KMS-11 (cell line): ENCODE measurements at regions not wholly inside any gene's neighbourhood (a gene's known extent, or its start where the extent isn't known, plus 50 kb on each side); places are given as distances from the start of the nearest gene placed in this dataset.

Experiments used
- H2AFZ ChIP-seq: fragments of 200-600 bp; sonication (generic); 2 replicates; pipeline ENCODE4 v1.6.1; 2016; ENCODE audit warnings: antibody characterized with exemption, mixed run types, low read depth
- H3K27ac ChIP-seq: fragments of 200-600 bp; sonication (generic); 2 replicates; pipeline ENCODE4 v1.6.1; 2016; ENCODE audit warnings: mild to moderate bottlenecking, mixed run types
- H3K27me3 ChIP-seq: fragments of 200-600 bp; sonication (generic); 2 replicates; pipeline ENCODE4 v1.6.1; 2017; ENCODE audit warnings: mild to moderate bottlenecking, low read depth, mixed run types, moderate library complexity; ENCODE audit not compliant: insufficient read depth
- H3K36me3 ChIP-seq: fragments of 200-600 bp; sonication (generic); 2 replicates; pipeline ENCODE4 v1.6.1; 2017; ENCODE audit warnings: mild to moderate bottlenecking, mixed run types; ENCODE audit not compliant: insufficient read depth
- H3K4me1 ChIP-seq: fragments of 200-600 bp; sonication (generic); 2 replicates; pipeline ENCODE4 v1.6.1; 2016; ENCODE audit warnings: mild to moderate bottlenecking, low read depth, mixed run types; ENCODE audit not compliant: poor library complexity, severe bottlenecking
- H3K4me2 ChIP-seq: fragments of 200-600 bp; sonication (generic); 2 replicates; pipeline ENCODE4 v1.7.0; 2016; ENCODE audit warnings: mild to moderate bottlenecking, mixed run types
- H3K4me3 ChIP-seq: fragments of 200-600 bp; sonication (generic); IDR thresholded peaks from 2 replicates; pipeline ENCODE4 v1.6.1; 2017; ENCODE audit warnings: low read depth, low read length, mixed read lengths; ENCODE audit not compliant: insufficient read depth
- H3K79me2 ChIP-seq: fragments of 200-600 bp; sonication (generic); 2 replicates; pipeline ENCODE4 v1.6.1; 2016; ENCODE audit warnings: low read depth, mixed run types; ENCODE audit not compliant: insufficient read depth
- H3K9ac ChIP-seq: fragments of 200-600 bp; sonication (generic); 2 replicates; pipeline ENCODE4 v1.6.1; 2016; ENCODE audit warnings: mild to moderate bottlenecking, mixed run types
- H4K20me1 ChIP-seq: fragments of 200-600 bp; sonication (generic); 2 replicates; pipeline ENCODE4 v1.6.1; 2016; ENCODE audit warnings: mild to moderate bottlenecking, mixed run types; ENCODE audit not compliant: insufficient read depth
- TF ChIP-seq, protein P1 (sequence below): fragments of 200-600 bp; sonication (generic); conservative IDR thresholded peaks from 2 replicates; pipeline ENCODE4 v1.6.1; 2017; ENCODE audit warnings: low read depth, mild to moderate bottlenecking, antibody characterized with exemption, low read length, moderate library complexity, mixed read lengths

DNA sequence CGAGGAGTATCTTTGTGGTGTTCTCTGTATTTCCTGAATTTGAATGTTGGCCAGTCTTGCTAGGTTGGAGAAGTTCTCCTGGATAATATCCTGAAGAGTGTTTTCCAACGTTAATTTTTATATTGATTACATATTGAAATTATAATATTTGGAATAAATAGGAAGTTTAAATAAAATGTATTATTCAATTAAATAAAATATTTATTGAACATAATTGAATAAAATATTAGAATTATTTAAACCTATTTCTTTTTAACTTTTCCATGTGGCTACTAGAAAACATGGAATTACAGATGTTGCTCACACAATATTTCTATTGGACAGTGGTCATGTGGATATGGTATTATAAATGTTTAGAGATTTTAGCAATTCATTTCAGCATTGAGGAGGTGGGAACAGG, 170.8 kb upstream of the FST start:
- no peak overlapping the region for H3K4me3 ChIP-seq
- no peak overlapping the region for H3K4me2 ChIP-seq
- no peaks in the 10 kb centered on the region for H4K20me1 ChIP-seq
- no peak overlapping the region for H2AFZ ChIP-seq
- no peaks in the 10 kb centered on the region for H3K27me3 ChIP-seq
- no peaks in the 10 kb centered on the region for H3K79me2 ChIP-seq
- H3K36me3 ChIP-seq, result no peaks in the 10 kb centered on the region
- H3K27ac ChIP-seq, result no peak overlapping the region
- H3K4me1 ChIP-seq, result no peaks in the 10 kb centered on the region
- no peak overlapping the region for H3K9ac ChIP-seq
- TF ChIP-seq, protein P1, sequence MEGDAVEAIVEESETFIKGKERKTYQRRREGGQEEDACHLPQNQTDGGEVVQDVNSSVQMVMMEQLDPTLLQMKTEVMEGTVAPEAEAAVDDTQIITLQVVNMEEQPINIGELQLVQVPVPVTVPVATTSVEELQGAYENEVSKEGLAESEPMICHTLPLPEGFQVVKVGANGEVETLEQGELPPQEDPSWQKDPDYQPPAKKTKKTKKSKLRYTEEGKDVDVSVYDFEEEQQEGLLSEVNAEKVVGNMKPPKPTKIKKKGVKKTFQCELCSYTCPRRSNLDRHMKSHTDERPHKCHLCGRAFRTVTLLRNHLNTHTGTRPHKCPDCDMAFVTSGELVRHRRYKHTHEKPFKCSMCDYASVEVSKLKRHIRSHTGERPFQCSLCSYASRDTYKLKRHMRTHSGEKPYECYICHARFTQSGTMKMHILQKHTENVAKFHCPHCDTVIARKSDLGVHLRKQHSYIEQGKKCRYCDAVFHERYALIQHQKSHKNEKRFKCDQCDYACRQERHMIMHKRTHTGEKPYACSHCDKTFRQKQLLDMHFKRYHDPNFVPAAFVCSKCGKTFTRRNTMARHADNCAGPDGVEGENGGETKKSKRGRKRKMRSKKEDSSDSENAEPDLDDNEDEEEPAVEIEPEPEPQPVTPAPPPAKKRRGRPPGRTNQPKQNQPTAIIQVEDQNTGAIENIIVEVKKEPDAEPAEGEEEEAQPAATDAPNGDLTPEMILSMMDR, result no peak

DNA sequence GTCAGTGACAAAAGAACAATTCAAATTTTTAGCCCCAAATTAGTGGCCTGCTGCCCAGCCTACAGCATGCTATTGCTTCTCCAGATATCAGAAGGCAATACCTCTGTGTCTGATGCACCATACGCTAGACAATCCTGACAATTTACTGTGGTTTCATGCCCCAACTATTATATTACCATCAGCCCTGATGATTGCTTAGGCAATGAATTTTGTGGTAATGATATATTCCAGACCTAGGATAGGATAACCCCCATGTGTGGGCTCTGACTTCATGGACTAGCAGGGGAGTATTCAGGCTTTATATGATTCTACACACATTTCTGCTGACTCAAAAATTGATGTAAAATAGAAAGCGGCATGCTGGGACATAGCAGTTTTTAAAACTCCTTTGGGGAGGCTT, 168.7 kb upstream of the FST start:
- Histone ChIP-seq H4K20me1 (no peaks in the 10 kb centered on the region), H3K27ac (no peak overlapping the region), H2AFZ (no peak overlapping the region), H3K9ac (no peak overlapping the region), H3K79me2 (no peaks in the 10 kb centered on the region), H3K27me3 (no peaks in the 10 kb centered on the region), H3K4me3 (no peak overlapping the region), H3K4me2 (no peak overlapping the region), H3K4me1 (no peaks in the 10 kb centered on the region), H3K36me3 (no peaks in the 10 kb centered on the region)
- TF ChIP-seq, protein P1, result no peak

DNA sequence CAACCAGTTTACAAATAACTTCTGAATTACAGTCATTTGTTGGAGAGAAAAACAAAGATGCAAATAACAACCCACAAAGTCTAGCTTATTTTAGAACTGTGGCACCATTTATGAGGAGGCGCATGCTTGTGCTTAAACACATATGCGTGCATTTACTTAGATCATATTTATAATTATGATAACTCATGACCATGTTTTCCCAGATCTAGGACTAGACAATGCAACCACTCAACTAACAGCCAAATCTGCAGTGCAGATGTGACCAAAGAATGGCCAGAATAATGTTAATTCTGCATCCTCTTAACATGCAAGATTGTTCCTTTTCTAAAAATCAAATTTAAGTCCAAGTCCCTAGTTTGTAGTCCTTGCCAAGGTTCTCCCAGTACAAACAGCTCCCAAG, 167.3 kb upstream of the FST start:
- no peak overlapping the region for H2AFZ ChIP-seq
- H4K20me1 ChIP-seq, result no peaks in the 10 kb centered on the region
- no peak overlapping the region for H3K4me3 ChIP-seq
- H3K4me2 ChIP-seq, result no peak overlapping the region
- no peaks in the 10 kb centered on the region for H3K4me1 ChIP-seq
- H3K9ac ChIP-seq, result no peak overlapping the region
- no peak overlapping the region for H3K27ac ChIP-seq
- H3K79me2 ChIP-seq, result no peaks in the 10 kb centered on the region
- H3K36me3 ChIP-seq, result no peaks in the 10 kb centered on the region
- TF ChIP-seq, protein P1, result no peak
- no peaks in the 10 kb centered on the region for H3K27me3 ChIP-seq

DNA sequence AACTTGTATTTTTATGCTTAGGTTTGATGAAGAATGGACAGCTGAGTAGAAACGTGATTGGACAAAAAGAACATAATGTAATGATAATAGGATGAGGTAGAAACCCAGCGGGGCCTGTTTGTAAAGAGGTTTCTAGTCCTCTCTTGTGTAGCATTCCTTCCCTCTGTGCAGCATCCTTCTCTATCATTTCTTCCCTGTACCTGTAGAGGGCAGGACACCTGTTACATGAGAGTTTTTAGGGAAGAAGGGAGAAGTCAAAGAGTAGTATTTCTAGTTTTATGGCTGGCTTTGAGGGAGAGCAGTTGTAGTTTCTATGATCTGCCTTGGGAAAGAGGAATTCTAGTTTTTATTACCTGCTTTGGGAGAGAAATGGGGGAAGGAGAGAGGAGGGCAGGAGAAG, 162.1 kb upstream of the FST start:
- no peak overlapping the region for H3K27ac ChIP-seq
- no peaks in the 10 kb centered on the region for H3K36me3 ChIP-seq
- no peaks in the 10 kb centered on the region for H3K27me3 ChIP-seq
- no peaks in the 10 kb centered on the region for H3K4me1 ChIP-seq
- TF ChIP-seq, protein P1, result no peak
- H3K4me3 ChIP-seq, result no peak overlapping the region
- H3K4me2 ChIP-seq, result no peak overlapping the region
- no peak overlapping the region for H3K9ac ChIP-seq
- no peaks in the 10 kb centered on the region for H4K20me1 ChIP-seq
- no peaks in the 10 kb centered on the region for H3K79me2 ChIP-seq
- no peak overlapping the region for H2AFZ ChIP-seq

DNA sequence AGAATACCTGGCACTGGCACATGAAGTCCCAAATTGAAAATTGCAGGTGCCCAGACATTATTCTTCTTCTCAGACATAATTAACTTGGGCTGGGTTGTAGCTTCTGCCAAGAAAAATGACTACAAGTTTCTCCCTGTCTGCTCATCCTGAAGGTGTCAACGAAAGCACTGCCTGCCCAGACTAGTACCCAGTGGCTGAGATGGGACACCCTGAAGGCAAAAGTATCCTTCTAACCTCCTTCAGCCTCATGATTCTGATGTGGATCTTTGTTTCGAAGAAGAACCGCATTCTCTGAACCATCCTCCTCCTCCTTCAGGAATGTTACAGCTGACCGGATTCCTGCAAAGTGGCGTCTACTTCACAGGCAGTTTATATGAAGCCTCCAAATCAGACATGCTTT, 161.1 kb upstream of the FST start:
- H4K20me1 ChIP-seq, result no peaks in the 10 kb centered on the region
- H3K4me2 ChIP-seq, result no peak overlapping the region
- no peaks in the 10 kb centered on the region for H3K79me2 ChIP-seq
- no peaks in the 10 kb centered on the region for H3K36me3 ChIP-seq
- H3K4me1 ChIP-seq, result peaks cover 7% of the 10 kb centered on the region
- TF ChIP-seq, protein P1, result no peak
- no peak overlapping the region for H3K9ac ChIP-seq
- no peak overlapping the region for H3K27ac ChIP-seq
- no peak overlapping the region for H3K4me3 ChIP-seq
- H2AFZ ChIP-seq, result no peak overlapping the region
- no peaks in the 10 kb centered on the region for H3K27me3 ChIP-seq
